ENCODE measurements at regions not wholly inside any gene's neighbourhood (a gene's known extent, or its start where the extent isn't known, plus 50 kb on each side); places are given as distances from the start of the nearest gene placed in this dataset.

GRCh38 chr5:10866913-10867312 lies 105.9 kb upstream of the DAP start:
- Histone ChIP-seq H3K9me3 (no peaks in the 10 kb centered on the region), H3K4me1 (no peaks in the 10 kb centered on the region), H3K36me3 (no peaks in the 10 kb centered on the region), H3K27ac (peak overlapping the region; percentile 60), H3K27me3 (no peaks in the 10 kb centered on the region), H3K4me3 (no peak overlapping the region)
- DNase-seq (no peak), ATAC-seq (peak; percentile 45)
- intact Hi-C loops (cut with DNase I) = no loop called here
- TF ChIP-seq, protein P1, sequence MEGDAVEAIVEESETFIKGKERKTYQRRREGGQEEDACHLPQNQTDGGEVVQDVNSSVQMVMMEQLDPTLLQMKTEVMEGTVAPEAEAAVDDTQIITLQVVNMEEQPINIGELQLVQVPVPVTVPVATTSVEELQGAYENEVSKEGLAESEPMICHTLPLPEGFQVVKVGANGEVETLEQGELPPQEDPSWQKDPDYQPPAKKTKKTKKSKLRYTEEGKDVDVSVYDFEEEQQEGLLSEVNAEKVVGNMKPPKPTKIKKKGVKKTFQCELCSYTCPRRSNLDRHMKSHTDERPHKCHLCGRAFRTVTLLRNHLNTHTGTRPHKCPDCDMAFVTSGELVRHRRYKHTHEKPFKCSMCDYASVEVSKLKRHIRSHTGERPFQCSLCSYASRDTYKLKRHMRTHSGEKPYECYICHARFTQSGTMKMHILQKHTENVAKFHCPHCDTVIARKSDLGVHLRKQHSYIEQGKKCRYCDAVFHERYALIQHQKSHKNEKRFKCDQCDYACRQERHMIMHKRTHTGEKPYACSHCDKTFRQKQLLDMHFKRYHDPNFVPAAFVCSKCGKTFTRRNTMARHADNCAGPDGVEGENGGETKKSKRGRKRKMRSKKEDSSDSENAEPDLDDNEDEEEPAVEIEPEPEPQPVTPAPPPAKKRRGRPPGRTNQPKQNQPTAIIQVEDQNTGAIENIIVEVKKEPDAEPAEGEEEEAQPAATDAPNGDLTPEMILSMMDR (IDR thresholded peaks at IDR 0.05) = peak; percentile 7

DNA sequence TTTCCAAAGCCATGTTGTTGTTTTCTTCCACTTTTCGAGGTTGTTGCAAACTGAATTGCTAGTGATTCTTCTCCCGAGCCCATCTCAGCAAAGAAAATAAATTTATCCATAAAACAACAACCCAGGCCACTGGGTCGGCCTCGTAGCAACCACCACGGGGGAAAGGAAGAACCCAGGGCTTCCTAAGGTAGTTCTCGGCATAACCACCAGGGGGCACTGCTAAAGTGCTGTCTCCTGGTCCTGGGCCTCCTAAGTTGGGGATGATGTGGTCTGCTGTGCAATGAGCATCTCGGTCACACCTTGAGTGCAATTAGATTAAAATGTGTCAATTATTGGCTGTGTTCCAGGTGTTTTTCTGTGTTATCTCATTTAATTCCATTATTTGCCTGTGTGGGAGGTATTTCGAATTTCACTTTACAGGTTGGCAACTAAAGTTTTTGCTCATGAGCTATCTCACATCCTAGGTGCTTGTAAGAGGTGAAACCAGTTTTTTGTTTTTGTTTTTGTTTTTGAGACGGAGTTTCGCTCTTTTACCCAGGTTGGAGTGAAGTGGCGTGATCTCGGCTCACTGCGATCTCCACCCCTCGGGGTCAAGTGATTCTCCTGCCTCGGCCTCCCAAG lies 102.8 kb upstream of the DAP start:
- DNase-seq (no peak), ATAC-seq (peak; percentile 83)
- Histone ChIP-seq H3K27ac (no peak overlapping the region), H3K4me1 (no peaks in the 10 kb centered on the region), H3K36me3 (no peaks in the 10 kb centered on the region), H3K9me3 (no peaks in the 10 kb centered on the region), H3K27me3 (no peaks in the 10 kb centered on the region), H3K4me3 (no peak overlapping the region)
- intact Hi-C loops (cut with DNase I) = no loop called here
- TF ChIP-seq, protein P1 (IDR thresholded peaks at IDR 0.05) = peak; percentile 82

GRCh38 chr5:10862085-10862484 lies 101.1 kb upstream of the DAP start:
- intact Hi-C loops (cut with DNase I) = no loop called here
- H3K27ac ChIP-seq = no peak overlapping the region
- H3K9me3 ChIP-seq = no peaks in the 10 kb centered on the region
- H3K27me3 ChIP-seq = peaks cover 9% of the 10 kb centered on the region
- ATAC-seq = no peak
- H3K4me1 ChIP-seq = peaks cover 3% of the 10 kb centered on the region
- TF ChIP-seq, protein P1 (IDR thresholded peaks at IDR 0.05) = no peak
- no peak overlapping the region for H3K4me3 ChIP-seq
- no peak for DNase-seq
- H3K36me3 ChIP-seq = no peaks in the 10 kb centered on the region

GRCh38 chr5:10861423-10861790 lies 100.4 kb upstream of the DAP start:
- no peak overlapping the region for H3K27ac ChIP-seq
- H3K36me3 ChIP-seq = no peaks in the 10 kb centered on the region
- H3K4me3 ChIP-seq = no peak overlapping the region
- intact Hi-C loops (cut with DNase I) = no loop called here
- ATAC-seq = no peak
- no peak for DNase-seq
- H3K4me1 ChIP-seq = peaks cover 7% of the 10 kb centered on the region
- TF ChIP-seq, protein P1 (IDR thresholded peaks at IDR 0.05) = no peak
- no peaks in the 10 kb centered on the region for H3K9me3 ChIP-seq
- H3K27me3 ChIP-seq = peaks cover 9% of the 10 kb centered on the region

DNA sequence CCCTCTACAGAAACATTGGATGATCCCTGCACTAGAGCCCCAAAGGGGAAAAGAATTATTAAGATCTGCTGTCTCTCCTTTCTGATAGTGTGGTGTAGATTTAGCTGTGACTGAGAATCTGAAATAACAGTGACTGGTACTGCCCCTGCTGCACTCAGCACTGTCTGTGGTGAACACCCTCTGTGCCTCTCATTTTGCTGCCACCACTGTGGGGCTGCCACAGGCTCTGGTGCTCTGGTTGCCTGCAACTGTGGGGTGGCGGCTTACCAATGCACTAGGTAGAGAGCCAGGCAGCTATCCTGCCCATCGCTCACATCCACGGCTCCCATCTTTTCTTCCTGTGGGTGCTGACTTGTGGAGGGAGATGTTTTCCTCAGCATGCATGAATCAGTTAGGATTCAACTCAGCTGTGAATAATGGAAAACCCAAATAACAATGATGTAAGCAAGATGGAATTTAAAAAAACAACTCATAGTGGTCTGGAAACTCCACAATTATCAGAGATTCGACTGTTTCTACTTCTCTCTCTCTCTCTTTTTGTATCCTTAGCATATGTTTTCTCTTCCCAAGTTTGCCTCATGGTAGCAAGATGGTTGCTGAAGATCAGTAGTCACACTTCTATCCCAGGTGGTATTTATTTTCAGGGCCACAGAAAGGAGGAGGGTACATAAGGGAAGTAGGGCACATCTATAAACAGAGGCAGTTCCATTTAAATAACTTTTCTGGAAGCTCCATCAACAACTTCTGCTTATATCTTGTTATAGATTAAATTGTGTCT lies 99.8 kb upstream of the DAP start:
- Histone ChIP-seq H3K4me3 (no peak overlapping the region), H3K9me3 (no peaks in the 10 kb centered on the region), H3K36me3 (no peaks in the 10 kb centered on the region), H3K4me1 (peaks cover 7% of the 10 kb centered on the region), H3K27ac (no peak overlapping the region), H3K27me3 (peaks cover 9% of the 10 kb centered on the region)
- intact Hi-C loops (cut with DNase I) = no loop called here
- TF ChIP-seq, protein P1 (IDR thresholded peaks at IDR 0.05) = no peak
- DNase-seq = no peak
- no peak for ATAC-seq

All from upper lobe of right lung (tissue), 1 donor.